Esophagus muscularis mucosa (tissue), 4 donors: ENCODE measurements at regions not wholly inside any gene's neighbourhood (a gene's known extent, or its start where the extent isn't known, plus 50 kb on each side); places are given as distances from the start of the nearest gene placed in this dataset.

Source experiments
- DNase-seq: peaks from one replicate; pipeline ENCODE4 v3.0.0-alpha.2; 2017; ENCODE audit errors: extremely low spot score
- H3K27ac ChIP-seq, 4 donors: fragments of 200-600 bp; sonication (generic); replicated peaks in 1 of 4; 1 replicate in 3 of 4; 2 replicates in 1 of 4; pipeline ENCODE4 v1.5.1; 2016 to 2019; ENCODE audit warnings: mild to moderate bottlenecking in 1 of 4
- H3K27me3 ChIP-seq, 4 donors: fragments of 200-600 bp; sonication (generic); one replicate each; pipeline versions ENCODE4 v1.5.1 to v1.6.0; 2016 to 2019
- H3K36me3 ChIP-seq, 4 donors: fragments of 200-600 bp; sonication (generic); one replicate each; pipeline ENCODE4 v1.5.1; 2016 to 2019
- H3K4me1 ChIP-seq, 4 donors: fragments of 200-600 bp; sonication (generic); one replicate each; pipeline ENCODE4 v1.5.1; 2016 to 2019
- H3K4me3 ChIP-seq, 4 donors: fragments of 200-600 bp; sonication (generic); 1 replicate in 2 of 4; 2 replicates in 2 of 4; pipeline ENCODE4 v1.5.1; 2016 to 2019; ENCODE audit warnings: mild to moderate bottlenecking in 4 of 4, moderate library complexity in 1 of 4
- H3K9me3 ChIP-seq, 4 donors: fragments of 200-600 bp; sonication (generic); 1 replicate in 3 of 4; 2 replicates in 1 of 4; pipeline ENCODE4 v1.5.1; 2016 to 2019
- CTCF ChIP-seq, 3 experiments: fragments of 200-600 bp in 2 of 3; fragments of 450-650 bp in 1 of 3; sonication (generic) in 2 of 3; IDR thresholded peaks; one replicate each; pipeline ENCODE4 v1.5.1; 2017 to 2019; ENCODE audit warnings: antibody characterized with exemption in 3 of 3, mild to moderate bottlenecking in 2 of 3, moderate library complexity in 1 of 3
- EP300 ChIP-seq: sonication (generic); formaldehyde crosslinking; IDR thresholded peaks from one replicate; pipeline ENCODE4 v1.6.1; 2017; ENCODE audit warnings: antibody characterized with exemption
- POLR2A ChIP-seq: fragments of 450-650 bp; IDR thresholded peaks from one replicate; pipeline ENCODE4 v1.6.1; 2017; ENCODE audit warnings: antibody characterized with exemption, moderate library complexity, mild to moderate bottlenecking, low read depth
- POLR2AphosphoS5 ChIP-seq, 2 donors: sonication (generic); formaldehyde crosslinking; IDR thresholded peaks; one replicate each; pipeline ENCODE4 v1.6.1; 2017; ENCODE audit warnings: antibody characterized with exemption in 2 of 2
- WGBS: methylation state at CpG from one replicate; pipeline ENCODE4 v1.1.5; 2018; 5-methylcytosine and 5-hydroxymethylcytosine counted together
- intact Hi-C: fragments of 100-400 bp; cut with DNase I; formaldehyde crosslinking; loops from one replicate; pipeline ENCODE4 v1.15.1; 2023

GRCh38 chr13:34243403-34243802 lies 425.5 kb downstream of the RFC3 start:
- Histone ChIP-seq H3K36me3 (no peaks in the 10 kb centered on the region), H3K4me1 (peaks cover 0 to 5% (median 4%) of the 10 kb centered on the region in 4 donors), H3K4me3 (no peak overlapping the region), H3K9me3 (peaks cover 0 to 8% (median 0%) of the 10 kb centered on the region in 4 donors), H3K27ac (no peak overlapping the region), H3K27me3 (no peaks in the 10 kb centered on the region)
- no peak for DNase-seq
- intact Hi-C loops = no loop called here
- no peak for TF ChIP-seq EP300
- no peak for TF ChIP-seq POLR2A
- no peak for TF ChIP-seq CTCF (IDR thresholded peaks at IDR 0.05)
- TF ChIP-seq POLR2AphosphoS5 (IDR thresholded peaks at IDR 0.05) = no peak
- WGBS = 27% methylated on average over 3 of the region's 3 CpGs

- Histone ChIP-seq H3K4me1 (peaks cover 0 to 5% (median 4%) of the 10 kb centered on the region in 4 donors), H3K27ac (no peak overlapping the region), H3K4me3 (no peak overlapping the region), H3K27me3 (no peaks in the 10 kb centered on the region), H3K9me3 (no peaks in the 10 kb centered on the region), H3K36me3 (no peaks in the 10 kb centered on the region)
- intact Hi-C loops = no loop called here
- TF ChIP-seq POLR2A (no peak), EP300 (no peak), CTCF (IDR thresholded peaks at IDR 0.05) (no peak), POLR2AphosphoS5 (IDR thresholded peaks at IDR 0.05) (no peak)
- no peak for DNase-seq
- WGBS = 94% methylated on average over 2 of the region's 2 CpGs
Observed at GRCh38 chr13:34246511-34246910, 428.6 kb downstream of the RFC3 start.

- no peaks in the 10 kb centered on the region for H3K27me3 ChIP-seq
- 89% methylated on average over 1 of the region's 1 CpG for WGBS
- no peaks in the 10 kb centered on the region for H3K9me3 ChIP-seq
- intact Hi-C loops = no loop called here
- no peaks in the 10 kb centered on the region for H3K36me3 ChIP-seq
- TF ChIP-seq CTCF (IDR thresholded peaks at IDR 0.05) (no peak), POLR2A (no peak), EP300 (no peak), POLR2AphosphoS5 (IDR thresholded peaks at IDR 0.05) (no peak)
- H3K4me3 ChIP-seq = no peak overlapping the region
- H3K27ac ChIP-seq = no peak overlapping the region
- DNase-seq = no peak
- peaks cover 0 to 5% (median 4%) of the 10 kb centered on the region in 4 donors for H3K4me1 ChIP-seq
Observed at GRCh38 chr13:34247596-34247995, 429.6 kb downstream of the RFC3 start.

- H3K4me1 ChIP-seq = no peaks in the 10 kb centered on the region
- DNase-seq = no peak
- H3K27ac ChIP-seq = no peak overlapping the region
- no peak for TF ChIP-seq POLR2A
- 91% methylated on average over 3 of the region's 3 CpGs for WGBS
- no peaks in the 10 kb centered on the region for H3K36me3 ChIP-seq
- H3K4me3 ChIP-seq = no peak overlapping the region
- H3K27me3 ChIP-seq = no peaks in the 10 kb centered on the region
- H3K9me3 ChIP-seq = no peaks in the 10 kb centered on the region
- intact Hi-C loops = no loop called here
Observed at GRCh38 chr13:34249546-34250039, 431.6 kb downstream of the RFC3 start.

GRCh38 chr13:34250151-34250670 lies 432.3 kb downstream of the RFC3 start:
- H3K4me3 ChIP-seq = no peak overlapping the region
- TF ChIP-seq POLR2AphosphoS5 (IDR thresholded peaks at IDR 0.05) = no peak
- TF ChIP-seq EP300 = no peak
- no peak for TF ChIP-seq POLR2A
- no peak for TF ChIP-seq CTCF (IDR thresholded peaks at IDR 0.05)
- no peaks in the 10 kb centered on the region for H3K36me3 ChIP-seq
- no peaks in the 10 kb centered on the region for H3K27me3 ChIP-seq
- H3K9me3 ChIP-seq = no peaks in the 10 kb centered on the region
- WGBS = 93% methylated on average over 3 of the region's 3 CpGs
- intact Hi-C loops = no loop called here
- no peak overlapping the region for H3K27ac ChIP-seq
- H3K4me1 ChIP-seq = no peaks in the 10 kb centered on the region
- no peak for DNase-seq
